Stimulated activated CD8-positive, alpha-beta memory T cell treated with anti-CD3 and anti-CD28 coated beads, Interleukin-2, amount 100 ng/mL, for 48 hours (primary cell): ENCODE measurements at regions not wholly inside any gene's neighbourhood (a gene's known extent, or its start where the extent isn't known, plus 50 kb on each side); places are given as distances from the start of the nearest gene placed in this dataset.
"Not testable (repeated sequence)": the region's sequence is repeated elsewhere in the genome, so short reads cannot be mapped to it uniquely, and the experiment has no call there.

Source experiments
- DNase-seq, 2 donors: peaks; one replicate each; pipeline ENCODE4 v3.0.0-alpha.2; 2020; ENCODE audit warnings: low read depth in 2 of 2

- DNase-seq, result no peak
Measured at GRCh38 chr3:194189243-194189791, 53.4 kb downstream of the HES1 start.

GRCh38 chr3:194191850-194192249 lies 55.9 kb downstream of the HES1 start:
- not testable (repeated sequence) for DNase-seq

GRCh38 chr3:194194051-194194756 lies 58.3 kb downstream of the HES1 start:
- no peak for DNase-seq

GRCh38 chr3:194194757-194195085 lies 58.8 kb downstream of the HES1 start:
- no peak for DNase-seq

GRCh38 chr3:194195611-194196010 lies 59.7 kb downstream of the HES1 start:
- no peak for DNase-seq

- DNase-seq, result no peak
Measured at GRCh38 chr3:194196876-194197275, 60.9 kb downstream of the HES1 start.

GRCh38 chr3:194197396-194197960 lies 61.5 kb downstream of the HES1 start:
- DNase-seq, result no peak

GRCh38 chr3:194197981-194198695 lies 62.2 kb downstream of the HES1 start:
- DNase-seq, result no peak

- DNase-seq, result no peak
Measured at GRCh38 chr3:194198938-194199337, 63.0 kb downstream of the HES1 start.

- no peak for DNase-seq
Measured at GRCh38 chr3:194200422-194201081, 64.6 kb downstream of the HES1 start.

- DNase-seq, result no peak
Measured at GRCh38 chr3:194201953-194202666, 66.2 kb downstream of the HES1 start.

- DNase-seq, result no peak
Measured at GRCh38 chr3:194203482-194204041, 67.6 kb downstream of the HES1 start.

GRCh38 chr3:194204042-194204987 lies 68.4 kb downstream of the HES1 start:
- DNase-seq, result no peak

GRCh38 chr3:194205675-194206133 lies 69.8 kb downstream of the HES1 start:
- DNase-seq, result no peak

GRCh38 chr3:194206320-194206719 lies 70.4 kb downstream of the HES1 start:
- no peak for DNase-seq

- DNase-seq, result no peak
Measured at GRCh38 chr3:194208709-194209108, 72.8 kb downstream of the HES1 start.

GRCh38 chr3:194212161-194212844 lies 76.4 kb downstream of the HES1 start:
- no peak for DNase-seq

- no peak for DNase-seq
Measured at GRCh38 chr3:194212845-194213331, 76.9 kb downstream of the HES1 start.

GRCh38 chr3:194215392-194215791 lies 79.4 kb downstream of the HES1 start:
- no peak for DNase-seq
